Thoracic aorta (tissue), 2 donors: ENCODE measurements at regions not wholly inside any gene's neighbourhood (a gene's known extent, or its start where the extent isn't known, plus 50 kb on each side); places are given as distances from the start of the nearest gene placed in this dataset.
A peak's percentile ranks its signal among the peaks of the same experiment; 100 is the strongest.
"Not testable (repeated sequence)": the region's sequence is repeated elsewhere in the genome, so short reads cannot be mapped to it uniquely, and the experiment has no call there.

Experiments used
- ATAC-seq: fragments of 150-250 bp; one replicate; pipeline ENCODE4 v1.8.0; 2017; ENCODE audit warnings: low read depth; ENCODE audit not compliant: insufficient number of reproducible peaks, low FRiP score
- DNase-seq: peaks from one replicate; pipeline ENCODE4 v3.0.0-alpha.2; 2020; ENCODE audit warnings: low spot score
- H3K27ac ChIP-seq, 2 donors: fragments of 200-600 bp; sonication (generic); 1 replicate in 1 of 2; 2 replicates in 1 of 2; pipeline ENCODE4 v1.5.1; 2016; ENCODE audit warnings: mild to moderate bottlenecking in 2 of 2, moderate library complexity in 2 of 2
- H3K27me3 ChIP-seq: fragments of 200-600 bp; sonication (generic); replicated peaks from 2 replicates; pipeline ENCODE4 v1.6.0; 2016; ENCODE audit warnings: mild to moderate bottlenecking; ENCODE audit not compliant: insufficient read depth
- H3K36me3 ChIP-seq: fragments of 200-600 bp; sonication (generic); one replicate; pipeline ENCODE4 v1.5.1; 2016
- H3K4me1 ChIP-seq, 2 donors: fragments of 200-600 bp; sonication (generic); 1 replicate in 1 of 2; 2 replicates in 1 of 2; pipeline versions ENCODE4 v1.5.1 to v1.6.0; 2016; ENCODE audit warnings: low read depth in 2 of 2, mild to moderate bottlenecking in 1 of 2; ENCODE audit not compliant: control insufficient read depth in 1 of 2
- H3K4me3 ChIP-seq: fragments of 200-600 bp; sonication (generic); 2 replicates; pipeline ENCODE4 v1.5.1; 2016; ENCODE audit warnings: mild to moderate bottlenecking
- H3K9me3 ChIP-seq: fragments of 200-600 bp; sonication (generic); 2 replicates; pipeline ENCODE4 v1.5.1; 2016
- TF ChIP-seq, protein P1 (sequence below): fragments of 200-600 bp; sonication (generic); IDR thresholded peaks from one replicate; pipeline ENCODE4 v1.5.1; 2019; ENCODE audit warnings: antibody characterized with exemption

DNA sequence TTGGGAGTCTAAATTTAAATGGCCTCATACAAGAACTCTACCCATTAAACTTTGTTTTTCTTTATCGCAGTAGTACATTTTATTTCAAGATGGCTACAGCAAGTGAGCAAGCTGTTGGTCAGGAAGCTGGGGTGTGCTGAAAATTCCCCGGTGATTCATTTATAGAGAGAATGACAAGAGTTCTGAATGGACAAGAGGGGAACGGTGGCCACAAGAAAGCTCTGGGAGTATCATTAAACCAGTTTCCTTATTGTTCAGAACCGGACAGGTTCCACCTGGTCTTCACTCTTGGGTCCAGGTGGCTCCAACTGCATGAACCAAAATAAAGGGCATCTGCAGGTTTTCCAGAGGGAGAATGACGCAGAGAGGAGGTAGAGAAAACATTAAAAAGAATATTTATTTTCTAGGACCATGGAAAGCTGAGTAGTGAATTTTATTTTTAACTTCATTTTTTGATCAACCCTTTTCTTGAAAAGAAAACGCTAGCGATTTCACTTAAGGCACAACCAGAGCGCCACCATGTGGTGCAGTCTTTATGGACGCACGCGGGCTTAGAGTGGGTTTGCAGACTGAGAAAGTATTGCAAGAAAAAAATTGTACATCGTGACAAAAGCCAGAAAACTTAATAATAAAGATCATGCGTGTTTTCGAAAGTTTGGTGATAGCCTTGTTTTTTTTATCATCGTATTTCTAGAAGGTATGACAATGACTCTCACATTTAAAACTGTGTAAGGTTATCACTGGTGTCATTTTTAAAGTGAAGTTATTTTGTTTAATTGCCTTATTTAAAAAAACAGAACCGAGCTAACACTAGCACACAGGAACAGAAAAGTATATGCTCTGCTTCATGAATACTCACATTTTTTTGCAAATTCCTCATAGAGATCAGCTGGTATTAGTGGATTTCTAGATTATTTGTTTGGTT lies 97.9 kb upstream of the NOL4 start:
- no peak for DNase-seq
- Histone ChIP-seq H3K27ac (no peak overlapping the region), H3K27me3 (no peaks in the 10 kb centered on the region), H3K9me3 (no peaks in the 10 kb centered on the region), H3K36me3 (no peaks in the 10 kb centered on the region), H3K4me3 (peak overlapping the region; percentile 35), H3K4me1 (peaks cover 0 to 6% of the 10 kb centered on the region in 2 donors)
- peak; percentile 29 for ATAC-seq
- TF ChIP-seq, protein P1, sequence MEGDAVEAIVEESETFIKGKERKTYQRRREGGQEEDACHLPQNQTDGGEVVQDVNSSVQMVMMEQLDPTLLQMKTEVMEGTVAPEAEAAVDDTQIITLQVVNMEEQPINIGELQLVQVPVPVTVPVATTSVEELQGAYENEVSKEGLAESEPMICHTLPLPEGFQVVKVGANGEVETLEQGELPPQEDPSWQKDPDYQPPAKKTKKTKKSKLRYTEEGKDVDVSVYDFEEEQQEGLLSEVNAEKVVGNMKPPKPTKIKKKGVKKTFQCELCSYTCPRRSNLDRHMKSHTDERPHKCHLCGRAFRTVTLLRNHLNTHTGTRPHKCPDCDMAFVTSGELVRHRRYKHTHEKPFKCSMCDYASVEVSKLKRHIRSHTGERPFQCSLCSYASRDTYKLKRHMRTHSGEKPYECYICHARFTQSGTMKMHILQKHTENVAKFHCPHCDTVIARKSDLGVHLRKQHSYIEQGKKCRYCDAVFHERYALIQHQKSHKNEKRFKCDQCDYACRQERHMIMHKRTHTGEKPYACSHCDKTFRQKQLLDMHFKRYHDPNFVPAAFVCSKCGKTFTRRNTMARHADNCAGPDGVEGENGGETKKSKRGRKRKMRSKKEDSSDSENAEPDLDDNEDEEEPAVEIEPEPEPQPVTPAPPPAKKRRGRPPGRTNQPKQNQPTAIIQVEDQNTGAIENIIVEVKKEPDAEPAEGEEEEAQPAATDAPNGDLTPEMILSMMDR = peak; percentile 52

DNA sequence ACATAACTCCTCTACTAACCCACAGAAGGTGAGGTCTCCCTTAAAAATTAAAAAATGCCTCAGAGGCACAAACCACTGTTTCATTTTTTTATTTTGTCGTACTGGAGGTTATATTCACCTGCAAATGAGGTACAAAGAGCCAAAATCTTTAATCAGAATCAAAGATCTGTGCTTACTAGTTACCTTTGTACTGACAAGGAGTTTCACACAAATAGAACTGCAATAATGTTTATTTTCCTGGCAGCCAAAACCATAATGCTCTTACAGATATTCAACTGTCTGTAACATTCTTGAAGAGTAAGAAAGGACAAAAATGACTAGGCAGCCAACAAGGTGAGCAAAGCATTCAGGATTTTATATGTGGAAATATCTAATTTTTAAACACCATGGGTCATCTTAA lies 105.1 kb upstream of the NOL4 start:
- DNase-seq (no peak), ATAC-seq (no peak)
- TF ChIP-seq, protein P1 = no peak
- Histone ChIP-seq H3K4me3 (no peak overlapping the region), H3K27ac (no peak overlapping the region), H3K27me3 (no peaks in the 10 kb centered on the region), H3K36me3 (no peaks in the 10 kb centered on the region), H3K9me3 (no peaks in the 10 kb centered on the region), H3K4me1 (no peaks in the 10 kb centered on the region)

DNA sequence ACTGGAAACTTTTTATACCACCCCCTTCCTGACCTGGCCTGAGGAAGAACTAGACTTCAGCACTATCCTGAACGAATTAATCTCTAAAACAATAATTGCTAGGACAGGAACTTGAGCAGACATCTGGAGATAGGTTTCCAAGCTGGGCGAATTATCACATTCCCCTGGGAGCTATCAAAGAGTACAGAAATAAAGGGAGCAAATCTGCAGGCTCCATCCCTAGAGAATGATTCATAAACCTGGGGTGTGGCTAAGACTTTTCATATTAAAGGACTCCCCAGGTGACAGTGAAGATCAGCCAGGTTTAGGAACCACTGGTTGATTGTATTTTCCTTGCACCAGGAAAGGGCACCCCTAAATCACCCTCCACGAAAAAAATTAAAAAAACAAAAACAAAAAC lies 105.6 kb upstream of the NOL4 start:
- Histone ChIP-seq H3K4me1 (no peaks in the 10 kb centered on the region), H3K27me3 (no peaks in the 10 kb centered on the region), H3K4me3 (no peak overlapping the region), H3K36me3 (no peaks in the 10 kb centered on the region), H3K9me3 (no peaks in the 10 kb centered on the region), H3K27ac (no peak overlapping the region)
- TF ChIP-seq, protein P1 = no peak
- ATAC-seq (no peak), DNase-seq (no peak)

DNA sequence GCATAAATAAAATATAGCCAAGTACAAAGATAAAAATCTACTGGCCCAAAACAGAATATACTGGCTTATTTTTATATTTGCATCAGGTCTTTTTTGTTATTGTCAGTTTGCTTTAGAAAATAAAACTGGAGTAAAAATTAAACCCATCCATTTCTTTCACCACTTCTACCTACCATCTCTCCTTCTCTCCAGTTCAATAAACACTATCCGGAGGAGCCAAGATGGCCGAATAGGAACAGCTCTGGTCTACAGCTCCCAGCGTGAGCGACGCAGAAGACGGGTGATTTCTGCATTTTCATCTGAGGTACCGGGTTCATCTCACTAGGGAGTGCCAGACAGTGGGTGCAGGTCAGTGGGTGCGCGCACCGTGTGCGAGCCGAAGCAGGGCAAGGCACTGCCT lies 106.2 kb upstream of the NOL4 start:
- not testable (repeated sequence) for H3K36me3 ChIP-seq, DNase-seq, H3K27ac ChIP-seq, H3K4me3 ChIP-seq, H3K27me3 ChIP-seq, H3K4me1 ChIP-seq, ATAC-seq, H3K9me3 ChIP-seq

DNA sequence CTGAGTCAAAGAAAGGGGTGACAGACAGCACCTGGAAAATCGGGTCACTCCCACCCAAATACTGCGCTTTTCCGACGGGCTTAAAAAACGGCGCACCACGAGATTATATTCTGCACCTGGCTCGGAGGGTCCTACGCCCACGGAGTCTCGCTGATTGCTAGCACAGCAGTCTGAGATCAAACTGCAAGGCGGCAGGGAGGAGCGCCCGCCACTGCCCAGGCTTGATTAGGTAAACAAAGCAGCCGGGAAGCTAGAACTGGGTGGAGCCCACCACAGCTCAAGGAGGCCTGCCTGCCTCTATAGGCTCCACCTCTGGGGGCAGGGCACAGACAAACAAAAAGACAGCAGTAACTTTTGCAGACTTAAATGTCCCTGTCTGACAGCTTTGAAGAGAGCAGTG lies 106.6 kb upstream of the NOL4 start:
- not testable (repeated sequence) for ATAC-seq, DNase-seq, H3K36me3 ChIP-seq, H3K9me3 ChIP-seq, H3K4me1 ChIP-seq, H3K4me3 ChIP-seq, H3K27me3 ChIP-seq, H3K27ac ChIP-seq

DNA sequence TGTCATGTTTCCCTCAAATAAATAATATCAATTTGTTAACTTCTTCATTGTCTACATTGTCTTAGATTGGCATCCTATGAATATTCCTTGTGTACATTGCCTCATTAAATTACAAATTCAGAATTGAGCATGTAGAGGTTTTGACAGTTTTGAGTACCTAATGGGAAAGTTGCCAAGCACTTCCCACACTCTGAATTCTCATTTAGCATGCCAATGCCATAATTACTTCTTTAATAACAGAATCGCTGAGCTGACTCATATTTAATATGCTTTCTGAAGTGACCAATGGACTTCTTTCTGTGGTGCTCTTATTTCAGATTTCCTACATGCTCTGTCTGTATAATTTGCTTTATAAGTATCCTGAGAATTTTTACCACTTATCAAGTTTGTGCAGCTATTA lies 114.4 kb upstream of the NOL4 start:
- no peaks in the 10 kb centered on the region for H3K36me3 ChIP-seq
- no peak overlapping the region for H3K27ac ChIP-seq
- DNase-seq (no peak), ATAC-seq (no peak)
- H3K9me3 ChIP-seq = no peaks in the 10 kb centered on the region
- no peaks in the 10 kb centered on the region for H3K4me1 ChIP-seq
- H3K27me3 ChIP-seq = no peaks in the 10 kb centered on the region
- H3K4me3 ChIP-seq = no peak overlapping the region
- TF ChIP-seq, protein P1 = no peak
